ENCODE measurements at regions not wholly inside any gene's neighbourhood (a gene's known extent, or its start where the extent isn't known, plus 50 kb on each side); places are given as distances from the start of the nearest gene placed in this dataset.

- H3K27ac ChIP-seq (ENCODE audit: low read length): no peak overlapping the region
- H3K4me3 ChIP-seq (ENCODE audit: low read depth in 1 of 2, low read length in 2 of 2): no peak overlapping the region
Observed at GRCh38 chr6:137777687-137778075, 89.4 kb upstream of the TNFAIP3 start.

GRCh38 chr6:137779982-137780381 is 87.1 kb upstream of the TNFAIP3 start:
- peaks cover 0 to 20% of the 10 kb centered on the region in 2 donors for H3K4me1 ChIP-seq (ENCODE audit: control insufficient read depth in 1 of 2, insufficient read depth in 2 of 2, low read length in 2 of 2)
- H3K36me3 ChIP-seq (ENCODE audit: control insufficient read depth in 1 of 2, insufficient read depth in 2 of 2, low read length in 2 of 2): no peaks in the 10 kb centered on the region
- H3K27ac ChIP-seq (ENCODE audit: low read length): peak overlapping the region; percentile 47
- no peaks in the 10 kb centered on the region for H3K9me3 ChIP-seq (ENCODE audit: control insufficient read depth in 1 of 2, low read length in 2 of 2)
- H3K27me3 ChIP-seq (ENCODE audit: low read depth, low read length): no peaks in the 10 kb centered on the region
- peak overlapping the region in 1 of 2 donors; percentile 0 for H3K4me3 ChIP-seq (ENCODE audit: low read depth in 1 of 2, low read length in 2 of 2)

More at GRCh38 chr6:137777687-137778075, 89.4 kb upstream of the TNFAIP3 start:
- Histone ChIP-seq H3K27me3 (ENCODE audit: low read depth, low read length) (no peaks in the 10 kb centered on the region), H3K4me1 (ENCODE audit: control insufficient read depth in 1 of 2, insufficient read depth in 2 of 2, low read length in 2 of 2) (peaks cover 0 to 20% of the 10 kb centered on the region in 2 donors), H3K9me3 (ENCODE audit: control insufficient read depth in 1 of 2, low read length in 2 of 2) (no peaks in the 10 kb centered on the region), H3K36me3 (ENCODE audit: control insufficient read depth in 1 of 2, insufficient read depth in 2 of 2, low read length in 2 of 2) (no peaks in the 10 kb centered on the region)

GRCh38 chr6:137780447-137781034 is 86.5 kb upstream of the TNFAIP3 start:
- H3K27ac ChIP-seq (ENCODE audit: low read length): peak overlapping the region; percentile 47
- H3K4me1 ChIP-seq (ENCODE audit: control insufficient read depth in 1 of 2, insufficient read depth in 2 of 2, low read length in 2 of 2): peaks cover 0 to 20% of the 10 kb centered on the region in 2 donors
- no peak overlapping the region for H3K4me3 ChIP-seq (ENCODE audit: low read depth in 1 of 2, low read length in 2 of 2)
- H3K27me3 ChIP-seq (ENCODE audit: low read depth, low read length): no peaks in the 10 kb centered on the region
- H3K36me3 ChIP-seq (ENCODE audit: control insufficient read depth in 1 of 2, insufficient read depth in 2 of 2, low read length in 2 of 2): no peaks in the 10 kb centered on the region
- no peaks in the 10 kb centered on the region for H3K9me3 ChIP-seq (ENCODE audit: control insufficient read depth in 1 of 2, low read length in 2 of 2)

GRCh38 chr6:137781639-137782038 is 85.4 kb upstream of the TNFAIP3 start:
- H3K4me3 ChIP-seq (ENCODE audit: low read depth in 1 of 2, low read length in 2 of 2): no peak overlapping the region
- no peaks in the 10 kb centered on the region for H3K36me3 ChIP-seq (ENCODE audit: control insufficient read depth in 1 of 2, insufficient read depth in 2 of 2, low read length in 2 of 2)
- no peak overlapping the region for H3K27ac ChIP-seq (ENCODE audit: low read length)
- H3K9me3 ChIP-seq (ENCODE audit: control insufficient read depth in 1 of 2, low read length in 2 of 2): no peaks in the 10 kb centered on the region
- H3K4me1 ChIP-seq (ENCODE audit: control insufficient read depth in 1 of 2, insufficient read depth in 2 of 2, low read length in 2 of 2): peaks cover 0 to 13% of the 10 kb centered on the region in 2 donors
- H3K27me3 ChIP-seq (ENCODE audit: low read depth, low read length): no peaks in the 10 kb centered on the region

- Histone ChIP-seq H3K4me1 (ENCODE audit: control insufficient read depth in 1 of 2, insufficient read depth in 2 of 2, low read length in 2 of 2) (peaks cover 0 to 6% of the 10 kb centered on the region in 2 donors), H3K9me3 (ENCODE audit: control insufficient read depth in 1 of 2, low read length in 2 of 2) (no peaks in the 10 kb centered on the region), H3K27ac (ENCODE audit: low read length) (no peak overlapping the region), H3K36me3 (ENCODE audit: control insufficient read depth in 1 of 2, insufficient read depth in 2 of 2, low read length in 2 of 2) (no peaks in the 10 kb centered on the region), H3K27me3 (ENCODE audit: low read depth, low read length) (no peaks in the 10 kb centered on the region), H3K4me3 (ENCODE audit: low read depth in 1 of 2, low read length in 2 of 2) (no peak overlapping the region)
Observed at GRCh38 chr6:137782166-137783039, 84.7 kb upstream of the TNFAIP3 start.

- Histone ChIP-seq H3K27ac (ENCODE audit: low read length) (no peak overlapping the region), H3K4me1 (ENCODE audit: control insufficient read depth in 1 of 2, insufficient read depth in 2 of 2, low read length in 2 of 2) (peaks cover 0 to 3% of the 10 kb centered on the region in 2 donors), H3K9me3 (ENCODE audit: control insufficient read depth in 1 of 2, low read length in 2 of 2) (no peaks in the 10 kb centered on the region), H3K27me3 (ENCODE audit: low read depth, low read length) (no peaks in the 10 kb centered on the region), H3K4me3 (ENCODE audit: low read depth in 1 of 2, low read length in 2 of 2) (no peak overlapping the region), H3K36me3 (ENCODE audit: control insufficient read depth in 1 of 2, insufficient read depth in 2 of 2, low read length in 2 of 2) (no peaks in the 10 kb centered on the region)
Observed at GRCh38 chr6:137783710-137784109, 83.3 kb upstream of the TNFAIP3 start.

- H3K9me3 ChIP-seq (ENCODE audit: control insufficient read depth in 1 of 2, low read length in 2 of 2): no peaks in the 10 kb centered on the region
Observed at GRCh38 chr6:137784583-137784982, 82.5 kb upstream of the TNFAIP3 start.

GRCh38 chr6:137787016-137787415 is 80.0 kb upstream of the TNFAIP3 start:
- H3K4me3 ChIP-seq (ENCODE audit: low read depth in 1 of 2, low read length in 2 of 2): no peak overlapping the region
- H3K4me1 ChIP-seq (ENCODE audit: control insufficient read depth in 1 of 2, insufficient read depth in 2 of 2, low read length in 2 of 2): peaks cover 0 to 7% of the 10 kb centered on the region in 2 donors
- no peak overlapping the region for H3K27ac ChIP-seq (ENCODE audit: low read length)
- H3K36me3 ChIP-seq (ENCODE audit: control insufficient read depth in 1 of 2, insufficient read depth in 2 of 2, low read length in 2 of 2): no peaks in the 10 kb centered on the region
- H3K27me3 ChIP-seq (ENCODE audit: low read depth, low read length): no peaks in the 10 kb centered on the region
- no peaks in the 10 kb centered on the region for H3K9me3 ChIP-seq (ENCODE audit: control insufficient read depth in 1 of 2, low read length in 2 of 2)

More at GRCh38 chr6:137784583-137784982, 82.5 kb upstream of the TNFAIP3 start:
- H3K27ac ChIP-seq (ENCODE audit: low read length): no peak overlapping the region
- no peak overlapping the region for H3K4me3 ChIP-seq (ENCODE audit: low read depth in 1 of 2, low read length in 2 of 2)
- no peaks in the 10 kb centered on the region for H3K36me3 ChIP-seq (ENCODE audit: control insufficient read depth in 1 of 2, insufficient read depth in 2 of 2, low read length in 2 of 2)
- no peaks in the 10 kb centered on the region for H3K27me3 ChIP-seq (ENCODE audit: low read depth, low read length)
- peaks cover 0 to 3% of the 10 kb centered on the region in 2 donors for H3K4me1 ChIP-seq (ENCODE audit: control insufficient read depth in 1 of 2, insufficient read depth in 2 of 2, low read length in 2 of 2)

- Histone ChIP-seq H3K9me3 (ENCODE audit: control insufficient read depth in 1 of 2, low read length in 2 of 2) (no peaks in the 10 kb centered on the region), H3K4me3 (ENCODE audit: low read depth in 1 of 2, low read length in 2 of 2) (no peak overlapping the region), H3K4me1 (ENCODE audit: control insufficient read depth in 1 of 2, insufficient read depth in 2 of 2, low read length in 2 of 2) (peaks cover 0 to 7% of the 10 kb centered on the region in 2 donors), H3K27ac (ENCODE audit: low read length) (no peak overlapping the region), H3K27me3 (ENCODE audit: low read depth, low read length) (no peaks in the 10 kb centered on the region), H3K36me3 (ENCODE audit: control insufficient read depth in 1 of 2, insufficient read depth in 2 of 2, low read length in 2 of 2) (no peaks in the 10 kb centered on the region)
Observed at GRCh38 chr6:137788248-137788647, 78.8 kb upstream of the TNFAIP3 start.

GRCh38 chr6:137791281-137792159 is 75.5 kb upstream of the TNFAIP3 start:
- Histone ChIP-seq H3K27ac (ENCODE audit: low read length) (no peak overlapping the region), H3K4me3 (ENCODE audit: low read depth in 1 of 2, low read length in 2 of 2) (no peak overlapping the region), H3K27me3 (ENCODE audit: low read depth, low read length) (no peaks in the 10 kb centered on the region), H3K9me3 (ENCODE audit: control insufficient read depth in 1 of 2, low read length in 2 of 2) (no peaks in the 10 kb centered on the region), H3K4me1 (ENCODE audit: control insufficient read depth in 1 of 2, insufficient read depth in 2 of 2, low read length in 2 of 2) (peaks cover 0 to 7% of the 10 kb centered on the region in 2 donors), H3K36me3 (ENCODE audit: control insufficient read depth in 1 of 2, insufficient read depth in 2 of 2, low read length in 2 of 2) (no peaks in the 10 kb centered on the region)

Data from muscle layer of duodenum (tissue), 2 donors.